DND-41 (cell line): ENCODE measurements at regions not wholly inside any gene's neighbourhood (a gene's known extent, or its start where the extent isn't known, plus 50 kb on each side); places are given as distances from the start of the nearest gene placed in this dataset.

ENCODE experiments used
- CTCF ChIP-seq: IDR thresholded peaks from 2 replicates; pipeline ENCODE4 v1.5.1; 2012; ENCODE audit warnings: borderline replicate concordance, low read length, moderate library complexity, mild to moderate bottlenecking; ENCODE audit not compliant: poor library complexity, severe bottlenecking; ENCODE audit errors: extremely low read depth
- EZH2 ChIP-seq: IDR thresholded peaks from 3 replicates; pipeline ENCODE4 v1.6.1; 2012; ENCODE audit warnings: borderline replicate concordance, low read depth, mild to moderate bottlenecking, moderate library complexity, low read length, inconsistent platforms; ENCODE audit not compliant: severe bottlenecking

- no peak for TF ChIP-seq CTCF
- no peak for TF ChIP-seq EZH2
These were observed 361.1 kb upstream of the IGFBP3 start for GRCh38 chr7:46282155-46282554.
